ENCODE measurements at regions not wholly inside any gene's neighbourhood (a gene's known extent, or its start where the extent isn't known, plus 50 kb on each side); places are given as distances from the start of the nearest gene placed in this dataset.

- H3K9me3 ChIP-seq: no peaks in the 10 kb centered on the region
- no peak for DNase-seq
- no peak overlapping the region for H3K9ac ChIP-seq (ENCODE audit: low read depth in 2 of 2, low read length in 2 of 2)
- H3K4me1 ChIP-seq: no peaks in the 10 kb centered on the region
- no peak overlapping the region for H3K27ac ChIP-seq
- no peak overlapping the region for H3K4me3 ChIP-seq
- TF ChIP-seq CTCF (IDR thresholded peaks at IDR 0.05): no peak
- no peaks in the 10 kb centered on the region for H3K36me3 ChIP-seq
- intact Hi-C loops (cut with DNase I): no loop called here
- no peaks in the 10 kb centered on the region for H3K27me3 ChIP-seq
These were observed 885.4 kb upstream of the RBFOX1 start for GRCh38 chr16:6447021-6447790.

GRCh38 chr16:6446370-6446769 lies 886.3 kb upstream of the RBFOX1 start:
- no peak for TF ChIP-seq CTCF (IDR thresholded peaks at IDR 0.05)
- Histone ChIP-seq H3K9me3 (no peaks in the 10 kb centered on the region), H3K36me3 (no peaks in the 10 kb centered on the region), H3K27me3 (no peaks in the 10 kb centered on the region), H3K4me3 (no peak overlapping the region), H3K27ac (no peak overlapping the region), H3K9ac (ENCODE audit: low read depth in 2 of 2, low read length in 2 of 2) (no peak overlapping the region), H3K4me1 (no peaks in the 10 kb centered on the region)
- intact Hi-C loops (cut with DNase I): no loop called here
- no peak for DNase-seq

GRCh38 chr16:6439129-6439528 lies 893.5 kb upstream of the RBFOX1 start:
- Histone ChIP-seq H3K36me3 (no peaks in the 10 kb centered on the region), H3K4me3 (no peak overlapping the region), H3K27me3 (no peaks in the 10 kb centered on the region), H3K27ac (no peak overlapping the region), H3K9me3 (no peaks in the 10 kb centered on the region), H3K9ac (ENCODE audit: low read depth in 2 of 2, low read length in 2 of 2) (no peak overlapping the region), H3K4me1 (no peaks in the 10 kb centered on the region)
- intact Hi-C loops (cut with DNase I): no loop called here
- DNase-seq: no peak
- TF ChIP-seq CTCF (IDR thresholded peaks at IDR 0.05): no peak

- DNase-seq: no peak
- Histone ChIP-seq H3K36me3 (no peaks in the 10 kb centered on the region), H3K9me3 (no peaks in the 10 kb centered on the region), H3K27ac (no peak overlapping the region), H3K9ac (ENCODE audit: low read depth in 2 of 2, low read length in 2 of 2) (no peak overlapping the region), H3K27me3 (no peaks in the 10 kb centered on the region), H3K4me3 (no peak overlapping the region), H3K4me1 (no peaks in the 10 kb centered on the region)
- intact Hi-C loops (cut with DNase I): no loop called here
- no peak for TF ChIP-seq CTCF (IDR thresholded peaks at IDR 0.05)
These were observed 903.8 kb upstream of the RBFOX1 start for GRCh38 chr16:6428861-6429260.

GRCh38 chr16:6427621-6428020 lies 905.0 kb upstream of the RBFOX1 start:
- no peak overlapping the region for H3K27ac ChIP-seq
- H3K9me3 ChIP-seq: no peaks in the 10 kb centered on the region
- H3K4me3 ChIP-seq: no peak overlapping the region
- no peak for TF ChIP-seq CTCF (IDR thresholded peaks at IDR 0.05)
- no peaks in the 10 kb centered on the region for H3K4me1 ChIP-seq
- no peak overlapping the region for H3K9ac ChIP-seq (ENCODE audit: low read depth in 2 of 2, low read length in 2 of 2)
- H3K27me3 ChIP-seq: no peaks in the 10 kb centered on the region
- no peaks in the 10 kb centered on the region for H3K36me3 ChIP-seq
- no peak for DNase-seq
- intact Hi-C loops (cut with DNase I): no loop called here

Data from colonic mucosa (tissue), 4 donors.